GM12891 (cell line): ENCODE measurements at regions not wholly inside any gene's neighbourhood (a gene's known extent, or its start where the extent isn't known, plus 50 kb on each side); places are given as distances from the start of the nearest gene placed in this dataset.

Experiments
- DNase-seq: peaks from one replicate; pipeline ENCODE4 v3.0.0; 2011; ENCODE audit warnings: low spot score; ENCODE audit not compliant: insufficient read length
- FAIRE-seq: peaks from 2 replicates; lab custom pipeline; 2011; peaks lifted over from hg19 to GRCh38; lab: Jason Lieb, UNC
- PAX5 ChIP-seq: IDR thresholded peaks from 2 replicates; pipeline ENCODE4 v1.6.1; 2011; ENCODE audit warnings: low read length, moderate library complexity, mild to moderate bottlenecking; ENCODE audit not compliant: insufficient read depth, severe bottlenecking
- POLR2A ChIP-seq: IDR thresholded peaks from 2 replicates; pipeline ENCODE4 v1.6.1; 2011; ENCODE audit warnings: low read depth, low read length, control low read depth
- POLR2AphosphoS5 ChIP-seq: IDR thresholded peaks from 2 replicates; pipeline ENCODE4 v1.6.1; 2011; ENCODE audit warnings: low read depth, low read length, control low read depth
- POU2F2 ChIP-seq: IDR thresholded peaks from 2 replicates; pipeline ENCODE4 v1.6.1; 2011; ENCODE audit warnings: low read depth, mild to moderate bottlenecking, control low read depth, low read length, moderate library complexity
- SPI1 ChIP-seq: IDR thresholded peaks from 2 replicates; pipeline ENCODE4 v1.6.1; 2011; ENCODE audit warnings: low read depth, low read length, control low read depth
- TAF1 ChIP-seq: IDR thresholded peaks from 2 replicates; pipeline ENCODE4 v1.6.1; 2011; ENCODE audit warnings: low read depth, low read length, control low read depth

GRCh38 chr16:26524281-26524680, 542.4 kb upstream of the C16orf82 start:
- DNase-seq: no peak
- no peak for FAIRE-seq
- no peak for TF ChIP-seq POLR2A
- TF ChIP-seq POU2F2: no peak
- no peak for TF ChIP-seq POLR2AphosphoS5
- no peak for TF ChIP-seq TAF1
- TF ChIP-seq SPI1: no peak
- TF ChIP-seq PAX5: no peak

DNA sequence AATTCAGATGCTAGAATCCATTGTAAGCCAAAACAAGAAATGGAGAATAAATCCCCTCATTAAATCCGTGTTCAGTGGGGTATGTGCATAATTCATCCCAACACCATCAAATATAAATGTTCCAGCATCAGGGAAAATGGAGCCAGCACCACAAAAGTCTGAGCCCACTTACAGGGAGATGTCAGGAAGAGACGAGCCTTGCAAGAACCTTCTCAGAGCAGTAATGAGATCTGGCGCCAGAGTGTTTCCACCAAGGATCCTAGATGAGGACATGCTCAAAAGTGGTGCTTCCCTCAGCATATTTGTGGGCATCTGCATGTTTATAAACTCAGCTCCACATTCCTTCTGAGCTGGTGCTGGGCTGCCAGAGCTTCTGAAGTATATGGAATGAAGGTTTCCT, 541.9 kb upstream of the C16orf82 start:
- no peak for DNase-seq
- FAIRE-seq: no peak
- no peak for TF ChIP-seq TAF1
- TF ChIP-seq POLR2A: no peak
- TF ChIP-seq POLR2AphosphoS5: no peak
- TF ChIP-seq PAX5: no peak
- TF ChIP-seq SPI1: no peak
- no peak for TF ChIP-seq POU2F2

GRCh38 chr16:26525856-26526255, 540.9 kb upstream of the C16orf82 start:
- no peak for FAIRE-seq
- no peak for DNase-seq
- TF ChIP-seq POU2F2: no peak
- TF ChIP-seq SPI1: no peak
- no peak for TF ChIP-seq TAF1
- no peak for TF ChIP-seq POLR2AphosphoS5
- TF ChIP-seq PAX5: no peak
- no peak for TF ChIP-seq POLR2A

DNA sequence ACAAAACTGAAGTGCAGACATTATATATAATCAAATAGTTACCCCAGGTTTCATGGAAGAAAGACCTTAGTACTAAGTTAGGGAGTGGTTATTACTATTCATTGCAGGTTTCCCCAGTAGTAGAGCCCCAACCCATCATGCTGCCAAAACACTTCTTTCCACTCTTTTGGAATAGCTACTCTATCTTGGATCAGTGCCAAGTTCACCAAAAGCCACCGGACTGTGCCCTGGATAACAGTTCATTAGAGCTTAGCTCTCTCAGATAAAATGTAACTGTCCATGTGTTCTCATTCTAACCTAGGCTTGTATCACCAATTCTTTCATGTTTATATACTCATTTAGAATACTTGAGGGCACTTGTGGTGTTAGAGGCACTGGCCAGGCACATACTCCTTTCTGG, 540.1 kb upstream of the C16orf82 start:
- DNase-seq (no peak), FAIRE-seq (no peak)
- TF ChIP-seq POLR2AphosphoS5: no peak
- TF ChIP-seq SPI1: no peak
- no peak for TF ChIP-seq POLR2A
- TF ChIP-seq PAX5: no peak

GRCh38 chr16:26530584-26531289, 536.0 kb upstream of the C16orf82 start:
- TF ChIP-seq POLR2AphosphoS5: no peak
- TF ChIP-seq POU2F2: no peak
- TF ChIP-seq SPI1: no peak
- TF ChIP-seq PAX5: no peak
- TF ChIP-seq TAF1: no peak
- no peak for TF ChIP-seq POLR2A
- DNase-seq (no peak), FAIRE-seq (no peak)

GRCh38 chr16:26531290-26531730, 535.4 kb upstream of the C16orf82 start:
- TF ChIP-seq POLR2A (no peak), POLR2AphosphoS5 (no peak), PAX5 (no peak), TAF1 (no peak), POU2F2 (no peak), SPI1 (no peak)
- no peak for FAIRE-seq

DNA sequence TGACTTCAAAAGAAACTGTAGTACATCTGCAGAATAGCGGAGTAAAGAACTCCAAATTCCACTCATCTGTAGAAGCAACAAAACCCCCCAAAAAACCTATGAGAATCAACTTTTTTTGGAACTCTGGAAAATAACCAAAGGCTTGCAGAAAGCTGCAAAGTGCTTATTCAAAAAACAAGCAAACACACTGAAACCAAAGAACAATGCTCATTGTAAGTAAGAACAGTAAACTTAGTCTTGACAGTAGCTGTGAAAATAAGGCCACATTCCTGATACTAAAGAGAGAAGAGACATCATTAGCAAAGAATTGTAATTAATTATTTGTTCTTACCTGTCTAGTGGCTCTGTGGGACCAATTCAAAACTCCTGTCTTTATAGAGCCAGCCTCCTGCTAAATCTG, 534.3 kb upstream of the C16orf82 start:
- FAIRE-seq (no peak), DNase-seq (no peak)
- TF ChIP-seq SPI1 (no peak), POLR2A (no peak), TAF1 (no peak), POU2F2 (no peak), PAX5 (no peak), POLR2AphosphoS5 (no peak)

More at GRCh38 chr16:26531290-26531730, 535.4 kb upstream of the C16orf82 start:
- DNase-seq: no peak

- FAIRE-seq: no peak
- TF ChIP-seq SPI1 (no peak), PAX5 (no peak), POU2F2 (no peak), POLR2A (no peak), TAF1 (no peak), POLR2AphosphoS5 (no peak)
- no peak for DNase-seq
Observed at GRCh38 chr16:26542198-26542597, 524.5 kb upstream of the C16orf82 start.

DNA sequence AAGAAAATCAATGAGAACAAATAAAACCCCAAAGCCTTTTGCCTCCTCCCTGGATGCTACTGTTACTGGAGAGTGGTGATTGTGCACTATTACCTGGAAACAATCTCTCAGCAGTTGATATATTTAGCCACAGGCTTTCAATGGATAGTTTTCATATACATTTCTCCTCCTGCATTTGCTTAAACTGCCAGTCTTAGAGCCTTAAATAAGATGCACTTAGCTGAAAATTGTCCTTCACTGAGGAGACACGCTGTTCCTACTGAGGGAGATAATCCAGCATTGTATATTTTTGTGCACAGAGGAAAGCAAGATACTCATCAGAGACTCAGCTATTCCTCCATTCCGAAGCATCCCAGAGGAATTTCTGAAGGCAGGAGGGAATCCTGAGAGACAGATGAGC, 520.2 kb upstream of the C16orf82 start:
- FAIRE-seq: no peak
- no peak for TF ChIP-seq POLR2A
- no peak for TF ChIP-seq PAX5
- no peak for TF ChIP-seq TAF1
- no peak for TF ChIP-seq SPI1
- TF ChIP-seq POU2F2: no peak
- no peak for TF ChIP-seq POLR2AphosphoS5

DNA sequence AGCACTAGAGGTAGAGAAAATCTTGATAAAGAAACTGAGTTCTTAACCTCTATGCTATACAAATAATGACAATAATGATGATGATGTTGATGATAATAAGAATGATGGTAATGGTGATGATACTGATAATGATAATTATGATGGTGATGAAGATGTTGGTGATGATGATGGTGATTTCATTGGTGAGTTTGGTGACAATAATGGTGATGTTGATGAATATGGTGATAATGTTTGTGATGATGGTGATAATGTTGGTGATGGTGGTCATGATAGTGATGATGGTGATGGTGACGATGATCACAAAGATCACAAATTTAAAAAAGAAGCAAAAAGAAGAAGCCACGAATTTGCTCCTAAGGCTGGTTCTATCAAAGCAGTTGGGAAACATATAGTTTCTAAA, 519.0 kb upstream of the C16orf82 start:
- DNase-seq (no peak), FAIRE-seq (no peak)
- TF ChIP-seq POLR2A: no peak
- no peak for TF ChIP-seq TAF1
- no peak for TF ChIP-seq PAX5
- TF ChIP-seq POLR2AphosphoS5: no peak
- TF ChIP-seq SPI1: no peak
- TF ChIP-seq POU2F2: no peak

More for the DNA sequence above, 520.2 kb upstream of the C16orf82 start:
- no peak for DNase-seq
